Upper lobe of left lung (tissue), 6 donors: ENCODE measurements at regions not wholly inside any gene's neighbourhood (a gene's known extent, or its start where the extent isn't known, plus 50 kb on each side); places are given as distances from the start of the nearest gene placed in this dataset.

Experiments
- ATAC-seq, 2 donors: fragments of 200-7000 bp; cut with Tn5 transposase; one replicate each; pipeline ENCODE4 v1.9.1; 2022; ENCODE audit warnings: mild to moderate bottlenecking in 2 of 2, moderate library complexity in 2 of 2; ENCODE audit not compliant: low FRiP score in 2 of 2
- DNase-seq, 2 donors: peaks; one replicate each; pipeline ENCODE4 v3.0.0-alpha.2; 2019 to 2020
- H3K27ac ChIP-seq, 4 donors: fragments of 200-600 bp; sonication (generic); one replicate each; pipeline ENCODE4 v1.5.1; 2016 to 2019
- H3K27me3 ChIP-seq, 4 donors: fragments of 200-600 bp; sonication (generic); one replicate each; pipeline ENCODE4 v1.5.1; 2017 to 2019
- H3K36me3 ChIP-seq, 4 donors: fragments of 200-600 bp; sonication (generic); one replicate each; pipeline ENCODE4 v1.5.1; 2016 to 2019
- H3K4me1 ChIP-seq, 4 donors: fragments of 200-600 bp; sonication (generic); one replicate each; pipeline ENCODE4 v1.5.1; 2018 to 2019
- H3K4me3 ChIP-seq, 4 donors: fragments of 200-600 bp; sonication (generic); one replicate each; pipeline ENCODE4 v1.5.1; 2017 to 2019; ENCODE audit warnings: mild to moderate bottlenecking in 2 of 4, moderate library complexity in 1 of 4
- H3K9me3 ChIP-seq, 4 donors: fragments of 200-600 bp; sonication (generic); one replicate each; pipeline ENCODE4 v1.5.1; 2018 to 2019
- EP300 ChIP-seq, 4 donors: sonication (generic); formaldehyde crosslinking; IDR thresholded peaks; one replicate each; pipeline ENCODE4 v1.5.1; 2017; ENCODE audit warnings: antibody characterized with exemption in 4 of 4, control low read depth in 2 of 4
- POLR2A ChIP-seq, 4 donors: fragments of 450-650 bp; IDR thresholded peaks; one replicate each; pipeline ENCODE4 v1.5.1; 2016 to 2017; ENCODE audit warnings: antibody characterized with exemption in 4 of 4, mild to moderate bottlenecking in 2 of 4
- POLR2AphosphoS5 ChIP-seq, 2 donors: sonication (generic); formaldehyde crosslinking; IDR thresholded peaks; one replicate each; pipeline ENCODE4 v1.5.1; 2017; ENCODE audit warnings: antibody characterized with exemption in 2 of 2
- WGBS, 2 donors: methylation state at CpG; one replicate each; pipeline ENCODE4 v1.1.5; 2017 to 2018; 5-methylcytosine and 5-hydroxymethylcytosine counted together
- TF ChIP-seq, protein P1 (sequence below), 6 experiments: fragments of 450-650 bp in 4 of 6; fragments of 200-600 bp in 2 of 6; sonication (generic) in 2 of 6; IDR thresholded peaks; one replicate each; pipeline ENCODE4 v1.5.1; 2016 to 2019; ENCODE audit warnings: antibody characterized with exemption in 6 of 6
- donor health status: DM: no; HTN: no; CAD: no; lungs with moderate emphysema.
- donor health status: DM: no; HTN: yes; CAD: no; lungs with severe emphysema.

DNA sequence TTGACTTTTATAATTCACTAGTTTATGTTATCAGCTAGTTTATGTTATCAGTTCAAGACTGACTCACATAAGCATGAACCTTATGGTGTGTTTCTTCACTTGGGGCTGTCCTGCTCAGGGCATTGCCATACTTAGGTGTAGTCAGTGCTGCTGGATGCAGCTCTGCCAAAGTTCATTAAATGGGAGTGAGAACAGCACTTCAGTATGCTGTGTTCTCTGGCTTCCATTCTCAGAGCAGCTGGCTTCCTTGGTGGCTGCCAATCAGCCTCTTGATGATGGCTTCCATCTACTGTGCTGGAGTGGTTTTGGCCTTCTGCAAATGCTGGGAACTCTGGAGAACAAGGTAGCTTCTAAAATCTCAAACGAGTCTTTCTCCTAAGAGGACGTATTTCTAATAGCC lies 170.7 kb downstream of the TDRD15 start:
- 67 to 82% methylated on average over 2 of the region's 2 CpGs for WGBS, 2 donors
- Histone ChIP-seq H3K4me1 (no peaks in the 10 kb centered on the region), H3K9me3 (no peaks in the 10 kb centered on the region), H3K4me3 (no peak overlapping the region), H3K27ac (no peak overlapping the region), H3K36me3 (no peaks in the 10 kb centered on the region), H3K27me3 (no peaks in the 10 kb centered on the region)
- no peak for ATAC-seq
- no peak for DNase-seq
- TF ChIP-seq POLR2AphosphoS5 (IDR thresholded peaks at IDR 0.05): no peak

DNA sequence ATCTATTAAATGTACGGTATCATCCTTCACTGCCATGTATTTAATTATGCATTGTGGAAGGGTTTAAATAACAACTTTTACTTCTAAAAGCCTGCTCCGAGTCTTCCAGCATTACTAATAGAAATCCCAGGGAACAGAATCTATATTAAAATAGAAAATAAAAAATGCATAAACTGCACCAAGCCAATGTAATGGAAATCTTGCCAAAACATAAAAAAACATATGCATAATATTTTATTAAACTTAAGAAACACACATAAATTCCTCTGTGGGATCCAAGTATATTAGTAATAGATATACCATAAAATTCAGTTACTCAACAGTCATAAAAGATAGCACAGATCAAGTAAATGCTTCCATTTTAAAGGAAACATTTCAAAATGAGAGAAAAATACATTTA lies 175.6 kb downstream of the TDRD15 start:
- no peak overlapping the region for H3K4me3 ChIP-seq
- no peak for DNase-seq
- H3K27ac ChIP-seq: no peak overlapping the region
- WGBS, 2 donors: 66 to 73% methylated on average over 2 of the region's 2 CpGs
- H3K27me3 ChIP-seq: no peaks in the 10 kb centered on the region
- no peaks in the 10 kb centered on the region for H3K9me3 ChIP-seq
- no peak for ATAC-seq
- no peak for TF ChIP-seq EP300 (IDR thresholded peaks at IDR 0.05)
- no peaks in the 10 kb centered on the region for H3K36me3 ChIP-seq
- H3K4me1 ChIP-seq: no peaks in the 10 kb centered on the region

DNA sequence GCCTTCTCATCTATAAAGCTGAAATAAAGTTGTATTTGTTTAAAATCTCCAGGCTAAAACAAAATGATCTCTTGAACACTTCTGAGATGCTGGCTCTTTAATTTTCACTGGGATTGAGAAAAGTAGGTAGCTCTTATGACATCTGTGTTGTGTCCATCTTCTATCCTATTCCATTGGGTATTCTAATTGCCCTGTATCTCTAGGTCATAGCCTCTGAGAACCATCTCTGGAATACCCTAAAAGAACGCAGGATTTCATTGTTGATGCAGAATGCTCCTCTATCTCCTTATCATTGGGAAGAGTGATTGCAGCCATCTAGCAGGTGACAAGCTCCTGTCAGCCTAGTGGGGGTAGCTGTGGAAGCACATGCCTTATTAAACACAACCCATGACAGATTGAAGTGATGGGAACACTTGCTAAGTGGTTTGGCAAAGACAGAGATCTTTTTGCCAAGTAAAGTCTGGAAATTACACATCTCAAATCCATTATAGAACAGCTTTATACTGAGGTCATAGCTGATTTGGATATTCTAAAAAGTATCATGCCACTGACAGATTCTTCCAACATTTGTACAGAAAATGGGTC lies 178.2 kb downstream of the TDRD15 start:
- Histone ChIP-seq H3K27ac (no peak overlapping the region), H3K4me1 (no peaks in the 10 kb centered on the region), H3K4me3 (no peak overlapping the region), H3K9me3 (no peaks in the 10 kb centered on the region), H3K27me3 (no peaks in the 10 kb centered on the region), H3K36me3 (no peaks in the 10 kb centered on the region)
- ATAC-seq: no peak
- DNase-seq: no peak
- TF ChIP-seq POLR2A (IDR thresholded peaks at IDR 0.05) (no peak), EP300 (IDR thresholded peaks at IDR 0.05) (no peak), POLR2AphosphoS5 (IDR thresholded peaks at IDR 0.05) (no peak)
- TF ChIP-seq, protein P1, sequence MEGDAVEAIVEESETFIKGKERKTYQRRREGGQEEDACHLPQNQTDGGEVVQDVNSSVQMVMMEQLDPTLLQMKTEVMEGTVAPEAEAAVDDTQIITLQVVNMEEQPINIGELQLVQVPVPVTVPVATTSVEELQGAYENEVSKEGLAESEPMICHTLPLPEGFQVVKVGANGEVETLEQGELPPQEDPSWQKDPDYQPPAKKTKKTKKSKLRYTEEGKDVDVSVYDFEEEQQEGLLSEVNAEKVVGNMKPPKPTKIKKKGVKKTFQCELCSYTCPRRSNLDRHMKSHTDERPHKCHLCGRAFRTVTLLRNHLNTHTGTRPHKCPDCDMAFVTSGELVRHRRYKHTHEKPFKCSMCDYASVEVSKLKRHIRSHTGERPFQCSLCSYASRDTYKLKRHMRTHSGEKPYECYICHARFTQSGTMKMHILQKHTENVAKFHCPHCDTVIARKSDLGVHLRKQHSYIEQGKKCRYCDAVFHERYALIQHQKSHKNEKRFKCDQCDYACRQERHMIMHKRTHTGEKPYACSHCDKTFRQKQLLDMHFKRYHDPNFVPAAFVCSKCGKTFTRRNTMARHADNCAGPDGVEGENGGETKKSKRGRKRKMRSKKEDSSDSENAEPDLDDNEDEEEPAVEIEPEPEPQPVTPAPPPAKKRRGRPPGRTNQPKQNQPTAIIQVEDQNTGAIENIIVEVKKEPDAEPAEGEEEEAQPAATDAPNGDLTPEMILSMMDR (IDR thresholded peaks at IDR 0.05): no peak
- 36 to 57% methylated on average over 1 of the region's 1 CpG for WGBS, 2 donors

DNA sequence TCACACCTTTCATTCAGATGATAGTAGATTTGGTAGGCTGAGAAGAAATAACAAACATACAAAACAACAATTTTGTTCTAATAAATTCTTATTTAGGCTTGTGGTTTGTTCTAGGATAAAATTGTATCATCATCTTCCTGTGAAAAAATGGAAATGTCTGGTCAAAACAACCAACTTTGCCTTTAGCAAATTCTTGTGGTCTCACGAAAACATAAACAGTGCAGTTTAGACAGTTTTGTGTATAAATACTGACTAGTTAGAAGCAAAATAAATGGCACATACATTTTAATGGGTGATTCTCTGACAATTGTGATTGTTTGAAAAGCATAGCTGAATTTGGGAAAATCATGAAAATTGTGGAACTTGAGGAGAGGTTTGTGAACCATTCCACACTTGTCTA lies 180.1 kb downstream of the TDRD15 start:
- no peak overlapping the region for H3K27ac ChIP-seq
- no peaks in the 10 kb centered on the region for H3K4me1 ChIP-seq
- H3K27me3 ChIP-seq: no peaks in the 10 kb centered on the region
- H3K36me3 ChIP-seq: no peaks in the 10 kb centered on the region
- no peaks in the 10 kb centered on the region for H3K9me3 ChIP-seq
- no peak overlapping the region for H3K4me3 ChIP-seq
- 79 to 81% methylated on average over 1 of the region's 1 CpG for WGBS, 2 donors
- ATAC-seq: no peak
- DNase-seq: no peak
- TF ChIP-seq POLR2AphosphoS5 (IDR thresholded peaks at IDR 0.05) (no peak), POLR2A (IDR thresholded peaks at IDR 0.05) (no peak), EP300 (IDR thresholded peaks at IDR 0.05) (no peak)
- TF ChIP-seq, protein P1 (IDR thresholded peaks at IDR 0.05): no peak

DNA sequence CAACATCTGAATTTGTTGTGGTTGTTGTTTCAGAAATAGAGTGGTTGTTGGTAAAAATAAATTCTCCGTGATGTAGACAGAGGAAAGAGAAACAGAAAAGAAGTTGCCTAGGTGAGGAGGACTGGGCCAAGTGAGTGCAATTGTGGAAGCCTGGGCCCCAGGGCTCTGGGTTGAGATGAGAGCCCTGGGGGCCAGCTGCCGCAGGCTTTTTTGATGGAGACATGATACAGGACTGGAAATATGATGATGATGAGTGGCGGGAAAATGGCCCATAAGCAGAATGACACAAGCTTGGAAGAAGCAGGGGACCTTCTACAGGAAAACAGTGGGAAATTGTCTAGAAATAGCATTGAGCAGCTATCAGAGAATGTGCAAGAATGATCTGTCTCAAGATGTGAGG lies 181.8 kb downstream of the TDRD15 start:
- 92 to 93% methylated on average over 3 of the region's 3 CpGs for WGBS, 2 donors

DNA sequence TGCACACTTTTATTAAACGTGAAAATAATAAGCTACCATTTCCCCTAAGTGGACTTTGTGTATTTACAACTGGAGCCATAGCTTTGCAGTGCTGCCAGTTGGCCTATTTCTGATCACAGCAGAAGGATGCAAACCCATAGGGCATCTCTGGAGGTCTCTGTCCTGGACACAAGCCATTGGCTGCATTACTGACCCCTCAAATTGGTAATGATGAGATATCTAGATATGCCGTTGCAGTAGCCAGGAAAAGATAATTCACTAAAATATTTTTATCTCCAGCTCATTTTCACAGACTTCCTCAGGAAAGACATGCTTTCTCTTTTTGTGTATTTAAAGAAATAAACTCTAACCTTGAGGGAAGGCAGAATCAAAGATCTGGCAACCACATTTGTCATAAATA lies 182.5 kb downstream of the TDRD15 start:
- Histone ChIP-seq H3K4me3 (no peak overlapping the region), H3K27me3 (no peaks in the 10 kb centered on the region), H3K9me3 (no peaks in the 10 kb centered on the region), H3K4me1 (no peaks in the 10 kb centered on the region), H3K36me3 (no peaks in the 10 kb centered on the region), H3K27ac (no peak overlapping the region)
- 44 to 50% methylated on average over 2 of the region's 2 CpGs for WGBS, 2 donors
- ATAC-seq: no peak
- TF ChIP-seq POLR2AphosphoS5 (IDR thresholded peaks at IDR 0.05): no peak
- TF ChIP-seq, protein P1 (IDR thresholded peaks at IDR 0.05): no peak
- no peak for TF ChIP-seq POLR2A (IDR thresholded peaks at IDR 0.05)
- TF ChIP-seq EP300 (IDR thresholded peaks at IDR 0.05): no peak
- DNase-seq: no peak

More for the DNA sequence above, 181.8 kb downstream of the TDRD15 start:
- TF ChIP-seq POLR2AphosphoS5 (IDR thresholded peaks at IDR 0.05): no peak
- TF ChIP-seq EP300 (IDR thresholded peaks at IDR 0.05): no peak
- TF ChIP-seq, protein P1 (IDR thresholded peaks at IDR 0.05): no peak
- TF ChIP-seq POLR2A (IDR thresholded peaks at IDR 0.05): no peak
- no peak overlapping the region for H3K4me3 ChIP-seq
- H3K27ac ChIP-seq: no peak overlapping the region
- H3K36me3 ChIP-seq: no peaks in the 10 kb centered on the region
- no peak for ATAC-seq
- DNase-seq: no peak
- H3K9me3 ChIP-seq: no peaks in the 10 kb centered on the region
- no peaks in the 10 kb centered on the region for H3K4me1 ChIP-seq
- no peaks in the 10 kb centered on the region for H3K27me3 ChIP-seq
